H1 (cell line): ENCODE measurements at regions not wholly inside any gene's neighbourhood (a gene's known extent, or its start where the extent isn't known, plus 50 kb on each side); places are given as distances from the start of the nearest gene placed in this dataset.

ENCODE experiments used
- ATF3 ChIP-seq: IDR thresholded peaks from 2 replicates; pipeline ENCODE4 v1.6.1; 2011; ENCODE audit warnings: low read depth, mild to moderate bottlenecking, low read length; ENCODE audit not compliant: insufficient read depth
- GABPA ChIP-seq: IDR thresholded peaks from 2 replicates; pipeline ENCODE4 v1.6.1; 2011; ENCODE audit warnings: mild to moderate bottlenecking, low read length, moderate library complexity, borderline replicate concordance; ENCODE audit not compliant: insufficient read depth
- HDAC6 ChIP-seq: IDR thresholded peaks from one replicate; pipeline ENCODE4 v1.7.1; 2012; ENCODE audit warnings: low read depth, mild to moderate bottlenecking, inconsistent platforms, low read length, moderate library complexity
- PHF8 ChIP-seq: fragments of 200-600 bp; sonication (generic); conservative IDR thresholded peaks from 2 replicates; pipeline ENCODE4 v1.7.1; 2012; ENCODE audit warnings: low read depth, mild to moderate bottlenecking, inconsistent platforms, low read length, moderate library complexity
- RBBP5 ChIP-seq: IDR thresholded peaks from 2 replicates; pipeline ENCODE4 v1.7.1; 2012; ENCODE audit warnings: low read depth, mild to moderate bottlenecking, inconsistent platforms, low read length, moderate library complexity, borderline replicate concordance
- SP1 ChIP-seq: IDR thresholded peaks from 2 replicates; pipeline ENCODE4 v1.6.1; 2011; ENCODE audit warnings: low read depth, low read length
- SRF ChIP-seq: IDR thresholded peaks from 2 replicates; pipeline ENCODE4 v1.6.1; 2011; ENCODE audit warnings: mild to moderate bottlenecking, low read depth, low read length, moderate library complexity
- TF ChIP-seq, protein P1 (sequence below): IDR thresholded peaks from 2 replicates; pipeline ENCODE4 v1.6.1; 2011; ENCODE audit warnings: low read length, improper control_type of control experiment

- TF ChIP-seq, protein P1, sequence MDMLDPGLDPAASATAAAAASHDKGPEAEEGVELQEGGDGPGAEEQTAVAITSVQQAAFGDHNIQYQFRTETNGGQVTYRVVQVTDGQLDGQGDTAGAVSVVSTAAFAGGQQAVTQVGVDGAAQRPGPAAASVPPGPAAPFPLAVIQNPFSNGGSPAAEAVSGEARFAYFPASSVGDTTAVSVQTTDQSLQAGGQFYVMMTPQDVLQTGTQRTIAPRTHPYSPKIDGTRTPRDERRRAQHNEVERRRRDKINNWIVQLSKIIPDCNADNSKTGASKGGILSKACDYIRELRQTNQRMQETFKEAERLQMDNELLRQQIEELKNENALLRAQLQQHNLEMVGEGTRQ = no peak
- TF ChIP-seq SP1 = no peak
- no peak for TF ChIP-seq SRF
- TF ChIP-seq ATF3 = no peak
- TF ChIP-seq RBBP5 = no peak
- TF ChIP-seq PHF8 = no peak
- no peak for TF ChIP-seq GABPA
- TF ChIP-seq HDAC6 = no peak
Measured at GRCh38 chrX:20727447-20727846, 460.7 kb upstream of the RPS6KA3 start (continued).
